ENCODE measurements at regions not wholly inside any gene's neighbourhood (a gene's known extent, or its start where the extent isn't known, plus 50 kb on each side); places are given as distances from the start of the nearest gene placed in this dataset.

- Histone ChIP-seq H3K9me3 (ENCODE audit: insufficient read depth, low read depth, low read length) (no peaks in the 10 kb centered on the region), H3K36me3 (ENCODE audit: insufficient read depth, low read length) (no peaks in the 10 kb centered on the region), H3K9ac (ENCODE audit: low read depth, low read length) (no peak overlapping the region), H3K4me3 (ENCODE audit: low read length) (no peak overlapping the region), H3K27ac (ENCODE audit: low read depth, low read length) (no peak overlapping the region), H3K4me1 (ENCODE audit: insufficient read depth, low read length) (no peaks in the 10 kb centered on the region), H3K27me3 (ENCODE audit: insufficient read depth, low read length) (no peaks in the 10 kb centered on the region)
Observed at GRCh38 chr3:75126556-75126955, 512.1 kb upstream of the CNTN3 start.

- H3K9ac ChIP-seq (ENCODE audit: low read depth, low read length) = no peak overlapping the region
- no peaks in the 10 kb centered on the region for H3K36me3 ChIP-seq (ENCODE audit: insufficient read depth, low read length)
- no peaks in the 10 kb centered on the region for H3K27me3 ChIP-seq (ENCODE audit: insufficient read depth, low read length)
- no CpG with 5 or more reads among the region's 2 CpGs for WGBS
- no peaks in the 10 kb centered on the region for H3K4me1 ChIP-seq (ENCODE audit: insufficient read depth, low read length)
- H3K27ac ChIP-seq (ENCODE audit: low read depth, low read length) = no peak overlapping the region
- no peak overlapping the region for H3K4me3 ChIP-seq (ENCODE audit: low read length)
- H3K9me3 ChIP-seq (ENCODE audit: insufficient read depth, low read depth, low read length) = no peaks in the 10 kb centered on the region
Observed at GRCh38 chr3:75129101-75129500, 514.6 kb upstream of the CNTN3 start.

GRCh38 chr3:75136100-75136897 lies 521.8 kb upstream of the CNTN3 start:
- Histone ChIP-seq H3K4me1 (ENCODE audit: insufficient read depth, low read length) (no peaks in the 10 kb centered on the region), H3K36me3 (ENCODE audit: insufficient read depth, low read length) (no peaks in the 10 kb centered on the region), H3K9ac (ENCODE audit: low read depth, low read length) (no peak overlapping the region), H3K27ac (ENCODE audit: low read depth, low read length) (no peak overlapping the region), H3K27me3 (ENCODE audit: insufficient read depth, low read length) (no peaks in the 10 kb centered on the region), H3K4me3 (ENCODE audit: low read length) (no peak overlapping the region), H3K9me3 (ENCODE audit: insufficient read depth, low read depth, low read length) (0 out of 2 replicates have a peak, but pooled peaks cover 3% of the 10 kb centered on the region)
- WGBS = 93% methylated on average over 14 of the region's 14 CpGs

GRCh38 chr3:75138345-75138744 lies 523.9 kb upstream of the CNTN3 start:
- H3K36me3 ChIP-seq (ENCODE audit: insufficient read depth, low read length) = no peaks in the 10 kb centered on the region
- no peak overlapping the region for H3K27ac ChIP-seq (ENCODE audit: low read depth, low read length)
- no peaks in the 10 kb centered on the region for H3K27me3 ChIP-seq (ENCODE audit: insufficient read depth, low read length)
- H3K9me3 ChIP-seq (ENCODE audit: insufficient read depth, low read depth, low read length) = 0 out of 2 replicates have a peak, but pooled peaks cover 3% of the 10 kb centered on the region
- no peaks in the 10 kb centered on the region for H3K4me1 ChIP-seq (ENCODE audit: insufficient read depth, low read length)
- WGBS = 96% methylated on average over 7 of the region's 7 CpGs
- no peak overlapping the region for H3K4me3 ChIP-seq (ENCODE audit: low read length)
- H3K9ac ChIP-seq (ENCODE audit: low read depth, low read length) = no peak overlapping the region

- WGBS = 93% methylated on average over 8 of the region's 8 CpGs
- no peaks in the 10 kb centered on the region for H3K4me1 ChIP-seq (ENCODE audit: insufficient read depth, low read length)
- no peak overlapping the region for H3K4me3 ChIP-seq (ENCODE audit: low read length)
- no peaks in the 10 kb centered on the region for H3K27me3 ChIP-seq (ENCODE audit: insufficient read depth, low read length)
- 0 out of 2 replicates have a peak, but pooled peaks cover 3% of the 10 kb centered on the region for H3K9me3 ChIP-seq (ENCODE audit: insufficient read depth, low read depth, low read length)
- no peak overlapping the region for H3K27ac ChIP-seq (ENCODE audit: low read depth, low read length)
- H3K36me3 ChIP-seq (ENCODE audit: insufficient read depth, low read length) = no peaks in the 10 kb centered on the region
- H3K9ac ChIP-seq (ENCODE audit: low read depth, low read length) = no peak overlapping the region
Observed at GRCh38 chr3:75140904-75141615, 523.1 kb upstream of the FRG2C start.

- H3K27ac ChIP-seq (ENCODE audit: low read depth, low read length) = no peak overlapping the region
- no peak overlapping the region for H3K4me3 ChIP-seq (ENCODE audit: low read length)
- H3K9ac ChIP-seq (ENCODE audit: low read depth, low read length) = no peak overlapping the region
- no peaks in the 10 kb centered on the region for H3K4me1 ChIP-seq (ENCODE audit: insufficient read depth, low read length)
- H3K36me3 ChIP-seq (ENCODE audit: insufficient read depth, low read length) = no peaks in the 10 kb centered on the region
- 100% methylated on average over 3 of the region's 3 CpGs for WGBS
- H3K9me3 ChIP-seq (ENCODE audit: insufficient read depth, low read depth, low read length) = no peaks in the 10 kb centered on the region
- H3K27me3 ChIP-seq (ENCODE audit: insufficient read depth, low read length) = no peaks in the 10 kb centered on the region
Observed at GRCh38 chr3:75144406-75144805, 519.7 kb upstream of the FRG2C start.

- H3K9me3 ChIP-seq (ENCODE audit: insufficient read depth, low read depth, low read length) = no peaks in the 10 kb centered on the region
- H3K4me3 ChIP-seq (ENCODE audit: low read length) = no peak overlapping the region
- no peaks in the 10 kb centered on the region for H3K4me1 ChIP-seq (ENCODE audit: insufficient read depth, low read length)
- no peak overlapping the region for H3K27ac ChIP-seq (ENCODE audit: low read depth, low read length)
- H3K27me3 ChIP-seq (ENCODE audit: insufficient read depth, low read length) = no peaks in the 10 kb centered on the region
- no peaks in the 10 kb centered on the region for H3K36me3 ChIP-seq (ENCODE audit: insufficient read depth, low read length)
- H3K9ac ChIP-seq (ENCODE audit: low read depth, low read length) = no peak overlapping the region
- 74% methylated on average over 1 of the region's 2 CpGs for WGBS
Observed at GRCh38 chr3:75171630-75172230, 492.4 kb upstream of the FRG2C start.

- Histone ChIP-seq H3K9ac (ENCODE audit: low read depth, low read length) (no peak overlapping the region), H3K4me1 (ENCODE audit: insufficient read depth, low read length) (no peaks in the 10 kb centered on the region), H3K36me3 (ENCODE audit: insufficient read depth, low read length) (no peaks in the 10 kb centered on the region), H3K9me3 (ENCODE audit: insufficient read depth, low read depth, low read length) (no peaks in the 10 kb centered on the region), H3K27ac (ENCODE audit: low read depth, low read length) (no peak overlapping the region), H3K4me3 (ENCODE audit: low read length) (no peak overlapping the region), H3K27me3 (ENCODE audit: insufficient read depth, low read length) (no peaks in the 10 kb centered on the region)
- WGBS = 42% methylated on average over 2 of the region's 3 CpGs
Observed at GRCh38 chr3:75176937-75177336, 487.2 kb upstream of the FRG2C start.

GRCh38 chr3:75180235-75180944 lies 483.7 kb upstream of the FRG2C start:
- no peaks in the 10 kb centered on the region for H3K4me1 ChIP-seq (ENCODE audit: insufficient read depth, low read length)
- H3K4me3 ChIP-seq (ENCODE audit: low read length) = no peak overlapping the region
- 94% methylated on average over 7 of the region's 7 CpGs for WGBS
- H3K27me3 ChIP-seq (ENCODE audit: insufficient read depth, low read length) = no peaks in the 10 kb centered on the region
- H3K9me3 ChIP-seq (ENCODE audit: insufficient read depth, low read depth, low read length) = no peaks in the 10 kb centered on the region
- no peak overlapping the region for H3K9ac ChIP-seq (ENCODE audit: low read depth, low read length)
- H3K27ac ChIP-seq (ENCODE audit: low read depth, low read length) = no peak overlapping the region
- H3K36me3 ChIP-seq (ENCODE audit: insufficient read depth, low read length) = no peaks in the 10 kb centered on the region

- H3K4me1 ChIP-seq (ENCODE audit: insufficient read depth, low read length) = no peaks in the 10 kb centered on the region
- H3K9me3 ChIP-seq (ENCODE audit: insufficient read depth, low read depth, low read length) = no peaks in the 10 kb centered on the region
- H3K27ac ChIP-seq (ENCODE audit: low read depth, low read length) = no peak overlapping the region
- H3K27me3 ChIP-seq (ENCODE audit: insufficient read depth, low read length) = no peaks in the 10 kb centered on the region
- 100% methylated on average over 1 of the region's 1 CpG for WGBS
- H3K4me3 ChIP-seq (ENCODE audit: low read length) = no peak overlapping the region
- no peaks in the 10 kb centered on the region for H3K36me3 ChIP-seq (ENCODE audit: insufficient read depth, low read length)
- H3K9ac ChIP-seq (ENCODE audit: low read depth, low read length) = no peak overlapping the region
Observed at GRCh38 chr3:75180945-75181298, 483.2 kb upstream of the FRG2C start.

GRCh38 chr3:75188962-75189361 lies 475.2 kb upstream of the FRG2C start:
- no peak overlapping the region for H3K4me3 ChIP-seq (ENCODE audit: low read length)
- no peaks in the 10 kb centered on the region for H3K9me3 ChIP-seq (ENCODE audit: insufficient read depth, low read depth, low read length)
- no peak overlapping the region for H3K27ac ChIP-seq (ENCODE audit: low read depth, low read length)
- H3K4me1 ChIP-seq (ENCODE audit: insufficient read depth, low read length) = peaks cover 9% of the 10 kb centered on the region
- no peak overlapping the region for H3K9ac ChIP-seq (ENCODE audit: low read depth, low read length)
- 94% methylated on average over 3 of the region's 3 CpGs for WGBS
- H3K36me3 ChIP-seq (ENCODE audit: insufficient read depth, low read length) = no peaks in the 10 kb centered on the region
- H3K27me3 ChIP-seq (ENCODE audit: insufficient read depth, low read length) = no peaks in the 10 kb centered on the region

All from HUES64 (cell line).